GM12891 (cell line): ENCODE measurements at regions not wholly inside any gene's neighbourhood (a gene's known extent, or its start where the extent isn't known, plus 50 kb on each side); places are given as distances from the start of the nearest gene placed in this dataset.
"Not testable (repeated sequence)": the region's sequence is repeated elsewhere in the genome, so short reads cannot be mapped to it uniquely, and the experiment has no call there.

Experiments used
- DNase-seq: peaks from one replicate; pipeline ENCODE4 v3.0.0; 2011; ENCODE audit warnings: low spot score; ENCODE audit not compliant: insufficient read length
- FAIRE-seq: peaks from 2 replicates; lab custom pipeline; 2011; peaks lifted over from hg19 to GRCh38; lab: Jason Lieb, UNC
- PAX5 ChIP-seq: IDR thresholded peaks from 2 replicates; pipeline ENCODE4 v1.6.1; 2011; ENCODE audit warnings: low read length, moderate library complexity, mild to moderate bottlenecking; ENCODE audit not compliant: insufficient read depth, severe bottlenecking
- POLR2A ChIP-seq: IDR thresholded peaks from 2 replicates; pipeline ENCODE4 v1.6.1; 2011; ENCODE audit warnings: low read depth, low read length, control low read depth
- POLR2AphosphoS5 ChIP-seq: IDR thresholded peaks from 2 replicates; pipeline ENCODE4 v1.6.1; 2011; ENCODE audit warnings: low read depth, low read length, control low read depth
- POU2F2 ChIP-seq: IDR thresholded peaks from 2 replicates; pipeline ENCODE4 v1.6.1; 2011; ENCODE audit warnings: low read depth, mild to moderate bottlenecking, control low read depth, low read length, moderate library complexity
- SPI1 ChIP-seq: IDR thresholded peaks from 2 replicates; pipeline ENCODE4 v1.6.1; 2011; ENCODE audit warnings: low read depth, low read length, control low read depth
- TAF1 ChIP-seq: IDR thresholded peaks from 2 replicates; pipeline ENCODE4 v1.6.1; 2011; ENCODE audit warnings: low read depth, low read length, control low read depth

- TF ChIP-seq POLR2A, result no peak
- no peak for DNase-seq
- FAIRE-seq, result no peak
Measured at GRCh38 chr14:34161351-34162082, 210.6 kb upstream of the EGLN3 start.

GRCh38 chr14:34160619-34161018 is 209.7 kb upstream of the EGLN3 start:
- FAIRE-seq, result no peak

DNA sequence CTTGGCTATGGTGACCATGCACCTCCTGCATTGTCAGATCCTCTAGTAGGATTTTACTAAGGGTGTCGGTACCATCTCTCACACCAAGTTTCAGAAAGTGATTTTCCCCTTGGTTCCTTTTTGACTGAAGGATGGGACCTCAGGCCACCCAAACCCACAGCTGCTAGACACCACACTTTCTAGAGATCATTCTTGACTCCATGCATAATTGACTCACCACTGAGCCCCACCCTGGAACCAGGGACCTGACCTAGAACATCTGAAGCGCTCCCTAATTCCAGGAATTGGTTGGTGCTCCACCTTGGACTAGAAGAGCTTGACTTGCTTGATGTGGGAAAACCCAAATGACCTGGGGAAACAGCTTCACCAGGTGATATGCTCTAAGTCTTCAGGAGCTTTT is 206.8 kb upstream of the EGLN3 start:
- TF ChIP-seq POLR2AphosphoS5, result no peak
- TF ChIP-seq POLR2A, result no peak
- TF ChIP-seq SPI1, result no peak
- TF ChIP-seq POU2F2, result no peak
- no peak for TF ChIP-seq PAX5
- no peak for TF ChIP-seq TAF1
- FAIRE-seq (no peak), DNase-seq (no peak)

More at GRCh38 chr14:34160619-34161018, 209.7 kb upstream of the EGLN3 start:
- no peak for TF ChIP-seq POU2F2
- TF ChIP-seq POLR2AphosphoS5, result no peak
- no peak for TF ChIP-seq PAX5
- TF ChIP-seq POLR2A, result no peak
- TF ChIP-seq TAF1, result no peak
- TF ChIP-seq SPI1, result no peak
- DNase-seq, result no peak

GRCh38 chr14:34147461-34147860 is 196.6 kb upstream of the EGLN3 start:
- no peak for TF ChIP-seq POLR2A
- no peak for TF ChIP-seq POU2F2
- no peak for TF ChIP-seq POLR2AphosphoS5
- no peak for FAIRE-seq
- DNase-seq, result no peak

- not testable (repeated sequence) for DNase-seq, FAIRE-seq
Measured at GRCh38 chr14:34140127-34140526, 189.3 kb upstream of the EGLN3 start.

- not testable (repeated sequence) for FAIRE-seq
Measured at GRCh38 chr14:34139160-34140121, 188.6 kb upstream of the EGLN3 start.

GRCh38 chr14:34138175-34138574 is 187.3 kb upstream of the EGLN3 start:
- FAIRE-seq, result no peak
- TF ChIP-seq POU2F2, result no peak
- TF ChIP-seq POLR2AphosphoS5, result no peak
- TF ChIP-seq PAX5, result no peak
- no peak for TF ChIP-seq POLR2A
- no peak for TF ChIP-seq TAF1
- TF ChIP-seq SPI1, result no peak
- no peak for DNase-seq

More at GRCh38 chr14:34139160-34140121, 188.6 kb upstream of the EGLN3 start:
- not testable (repeated sequence) for DNase-seq

GRCh38 chr14:34137001-34137745 is 186.3 kb upstream of the EGLN3 start:
- no peak for FAIRE-seq

GRCh38 chr14:34135492-34135891 is 184.6 kb upstream of the EGLN3 start:
- no peak for FAIRE-seq
- TF ChIP-seq POLR2A, result no peak
- TF ChIP-seq SPI1, result no peak
- TF ChIP-seq POU2F2, result no peak
- no peak for TF ChIP-seq PAX5
- no peak for TF ChIP-seq POLR2AphosphoS5
- no peak for TF ChIP-seq TAF1
- no peak for DNase-seq

More at GRCh38 chr14:34137001-34137745, 186.3 kb upstream of the EGLN3 start:
- no peak for TF ChIP-seq SPI1
- no peak for TF ChIP-seq POLR2A
- TF ChIP-seq POLR2AphosphoS5, result no peak
- TF ChIP-seq PAX5, result no peak
- TF ChIP-seq POU2F2, result no peak
- no peak for TF ChIP-seq TAF1
- DNase-seq, result no peak

DNA sequence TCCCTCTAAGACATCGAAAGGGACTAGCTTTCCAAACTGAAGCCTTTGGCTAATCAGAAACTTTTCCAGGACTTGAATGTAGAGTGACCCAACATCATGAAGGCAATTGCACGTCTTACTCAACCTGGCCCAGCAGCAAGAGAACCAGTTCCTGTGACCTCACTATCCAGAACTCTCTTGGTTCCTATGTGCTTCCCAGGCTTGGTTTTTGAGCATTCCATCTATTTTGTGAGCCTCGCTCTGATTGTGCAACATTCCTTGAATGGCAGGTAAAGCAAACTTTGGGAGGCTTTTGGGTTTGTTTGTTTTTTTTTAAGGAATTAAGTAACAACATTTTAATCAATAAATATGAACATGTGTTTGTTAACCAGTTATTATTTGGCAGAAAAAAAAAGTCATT is 183.6 kb upstream of the EGLN3 start:
- no peak for DNase-seq
- no peak for FAIRE-seq
- TF ChIP-seq POU2F2 (no peak), PAX5 (no peak), POLR2A (no peak), SPI1 (no peak), POLR2AphosphoS5 (no peak), TAF1 (no peak)
